Kidney (tissue), 13 donors: ENCODE measurements at regions not wholly inside any gene's neighbourhood (a gene's known extent, or its start where the extent isn't known, plus 50 kb on each side); places are given as distances from the start of the nearest gene placed in this dataset.
A peak's percentile ranks its signal among the peaks of the same experiment; 100 is the strongest.

Experiments used
- DNase-seq, 5 donors: peaks; one replicate each; pipeline ENCODE4 v3.0.0-alpha.2; 2013 to 2020
- FAIRE-seq: peaks from 2 replicates; lab custom pipeline; 2012; peaks lifted over from hg19 to GRCh38; lab: Jason Lieb, UNC
- H3K27ac ChIP-seq, 2 donors: one replicate each; pipeline ENCODE4 v1.7.0; 2013; ENCODE audit warnings: low read depth in 2 of 2, low read length in 2 of 2, inconsistent platforms in 1 of 2
- H3K27me3 ChIP-seq: one replicate; pipeline ENCODE4 v1.7.1; 2013; ENCODE audit warnings: low read length, inconsistent platforms; ENCODE audit not compliant: control insufficient read depth, insufficient read depth
- H3K36me3 ChIP-seq, 3 donors: one replicate each; pipeline versions ENCODE4 v1.7.0 to v1.7.1; 2013; ENCODE audit warnings: low read length in 3 of 3, control low read depth in 1 of 3, inconsistent platforms in 1 of 3; ENCODE audit not compliant: insufficient read depth in 3 of 3, control insufficient read depth in 2 of 3
- H3K4me1 ChIP-seq, 3 donors: one replicate each; pipeline versions ENCODE4 v1.7.0 to v1.7.1; 2013; ENCODE audit warnings: low read length in 3 of 3, inconsistent platforms in 1 of 3, low read depth in 1 of 3; ENCODE audit not compliant: control insufficient read depth in 2 of 3, insufficient read depth in 2 of 3
- H3K4me3 ChIP-seq, 3 donors: one replicate each; pipeline versions ENCODE4 v1.7.0 to v1.8.1; 2013; ENCODE audit warnings: low read length in 3 of 3, control low read depth in 1 of 3, inconsistent platforms in 1 of 3
- H3K9ac ChIP-seq, 3 donors: one replicate each; pipeline versions ENCODE4 v1.7.0 to v1.7.1; 2013; ENCODE audit warnings: low read length in 3 of 3, control low read depth in 1 of 3, inconsistent platforms in 1 of 3
- H3K9me3 ChIP-seq, 3 donors: one replicate each; pipeline versions ENCODE4 v1.7.0 to v1.7.1; 2013; ENCODE audit warnings: low read length in 3 of 3, control low read depth in 1 of 3, inconsistent platforms in 1 of 3; ENCODE audit not compliant: control insufficient read depth in 2 of 3, insufficient read depth in 1 of 3
- intact Hi-C: fragments of 100-400 bp; cut with DNase I; formaldehyde crosslinking; loops from one replicate; pipeline ENCODE4 v1.11.1; 2022
- TF ChIP-seq, protein P1 (sequence below): IDR thresholded peaks from 3 replicates; pipeline ENCODE4 v1.5.1; 2012; ENCODE audit warnings: mild to moderate bottlenecking, moderate library complexity, borderline replicate concordance; ENCODE audit not compliant: insufficient read depth; ENCODE audit errors: extremely low read depth
- donor health status: control.
- donor health status: control.
- donor health status: control.
- donor health status: control.
- donor health status: control.
- donor health status: DM: yes; HTN: yes; CAD: no.
- donor health status: Normal renal cell carcinoma (clear cell type).

DNA sequence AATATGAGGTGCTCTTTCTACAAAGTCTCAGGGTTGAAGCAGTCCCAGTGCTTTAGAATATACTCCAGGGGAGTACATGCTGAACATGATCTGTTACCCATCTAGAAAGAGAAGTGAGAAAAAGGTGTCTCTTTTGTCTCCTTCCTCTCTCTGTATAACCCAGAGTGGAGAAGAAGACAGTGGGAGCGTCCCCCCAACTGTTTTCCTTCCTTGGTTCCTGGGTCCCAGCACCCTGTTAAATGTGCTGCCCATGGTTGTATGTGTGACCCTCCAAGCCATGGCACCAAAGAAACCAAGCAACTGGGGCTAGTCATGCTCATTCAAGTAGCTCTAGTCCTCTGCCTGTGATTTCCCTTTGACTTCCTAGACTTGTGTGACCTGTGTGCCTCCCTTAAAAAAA lies 683.7 kb downstream of the TBL1XR1 start:
- FAIRE-seq (no peak), DNase-seq (peak in 2 of 5 donors; percentile 10 to 16)
- H3K4me3 ChIP-seq = no peak overlapping the region
- no peaks in the 10 kb centered on the region for H3K36me3 ChIP-seq
- H3K27ac ChIP-seq = no peak overlapping the region
- H3K4me1 ChIP-seq = no peaks in the 10 kb centered on the region
- TF ChIP-seq, protein P1, sequence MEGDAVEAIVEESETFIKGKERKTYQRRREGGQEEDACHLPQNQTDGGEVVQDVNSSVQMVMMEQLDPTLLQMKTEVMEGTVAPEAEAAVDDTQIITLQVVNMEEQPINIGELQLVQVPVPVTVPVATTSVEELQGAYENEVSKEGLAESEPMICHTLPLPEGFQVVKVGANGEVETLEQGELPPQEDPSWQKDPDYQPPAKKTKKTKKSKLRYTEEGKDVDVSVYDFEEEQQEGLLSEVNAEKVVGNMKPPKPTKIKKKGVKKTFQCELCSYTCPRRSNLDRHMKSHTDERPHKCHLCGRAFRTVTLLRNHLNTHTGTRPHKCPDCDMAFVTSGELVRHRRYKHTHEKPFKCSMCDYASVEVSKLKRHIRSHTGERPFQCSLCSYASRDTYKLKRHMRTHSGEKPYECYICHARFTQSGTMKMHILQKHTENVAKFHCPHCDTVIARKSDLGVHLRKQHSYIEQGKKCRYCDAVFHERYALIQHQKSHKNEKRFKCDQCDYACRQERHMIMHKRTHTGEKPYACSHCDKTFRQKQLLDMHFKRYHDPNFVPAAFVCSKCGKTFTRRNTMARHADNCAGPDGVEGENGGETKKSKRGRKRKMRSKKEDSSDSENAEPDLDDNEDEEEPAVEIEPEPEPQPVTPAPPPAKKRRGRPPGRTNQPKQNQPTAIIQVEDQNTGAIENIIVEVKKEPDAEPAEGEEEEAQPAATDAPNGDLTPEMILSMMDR = no peak
- no peaks in the 10 kb centered on the region for H3K27me3 ChIP-seq
- intact Hi-C loops = no loop called here
- peaks cover 0 to 36% (median 8%) of the 10 kb centered on the region in 3 donors for H3K9me3 ChIP-seq
- H3K9ac ChIP-seq = no peak overlapping the region

DNA sequence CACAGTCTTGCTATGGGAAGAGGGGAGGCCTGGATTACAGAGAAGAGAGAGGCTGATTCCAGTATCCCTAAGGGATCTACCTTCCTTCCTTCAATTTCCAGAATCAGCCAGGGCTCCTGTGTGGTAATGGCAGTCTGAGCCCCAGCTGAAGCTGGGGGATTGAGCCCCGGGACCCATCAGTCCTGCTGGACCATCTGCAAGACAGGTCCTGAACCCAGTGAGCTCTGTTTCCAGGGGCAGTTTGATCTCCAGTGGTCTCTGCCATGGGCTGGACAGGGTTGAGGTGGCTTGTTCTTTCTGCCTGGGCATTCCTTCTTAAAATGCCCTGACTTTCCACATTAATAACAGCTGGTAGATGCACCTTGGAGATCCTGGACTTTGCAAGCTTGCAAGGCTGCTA lies 685.2 kb downstream of the TBL1XR1 start:
- TF ChIP-seq, protein P1 = no peak
- Histone ChIP-seq H3K27ac (no peak overlapping the region), H3K9me3 (peaks cover 0 to 36% (median 8%) of the 10 kb centered on the region in 3 donors), H3K27me3 (no peaks in the 10 kb centered on the region), H3K4me1 (no peaks in the 10 kb centered on the region), H3K4me3 (no peak overlapping the region), H3K36me3 (no peaks in the 10 kb centered on the region), H3K9ac (no peak overlapping the region)
- FAIRE-seq (no peak), DNase-seq (no peak)
- intact Hi-C loops = no loop called here

DNA sequence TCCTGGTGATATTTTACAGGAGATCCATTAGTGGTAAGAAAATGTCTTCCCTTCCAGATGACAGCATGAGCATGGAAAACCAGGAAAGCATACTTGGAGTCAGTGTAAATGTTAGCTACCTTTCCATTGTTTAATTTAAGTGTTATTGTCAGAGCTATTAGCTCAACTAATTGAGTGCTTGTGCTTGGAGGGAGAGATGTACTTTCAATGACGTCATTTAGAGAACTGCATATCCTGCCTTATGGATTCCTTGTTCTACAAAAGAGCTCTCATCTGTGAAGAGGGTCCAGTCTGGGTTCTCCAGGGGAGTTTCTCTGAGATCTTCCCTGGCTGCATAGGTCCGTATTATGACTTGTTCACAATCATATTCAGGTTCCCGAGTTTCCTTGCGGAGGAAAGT lies 687.2 kb downstream of the TBL1XR1 start:
- TF ChIP-seq, protein P1 = no peak
- Histone ChIP-seq H3K4me1 (no peaks in the 10 kb centered on the region), H3K36me3 (no peaks in the 10 kb centered on the region), H3K9me3 (peaks cover 0 to 28% (median 6%) of the 10 kb centered on the region in 3 donors), H3K9ac (no peak overlapping the region), H3K4me3 (no peak overlapping the region), H3K27me3 (no peaks in the 10 kb centered on the region), H3K27ac (no peak overlapping the region)
- FAIRE-seq (no peak), DNase-seq (no peak)
- intact Hi-C loops = no loop called here
